Ascending aorta (tissue), 2 donors: ENCODE measurements at regions not wholly inside any gene's neighbourhood (a gene's known extent, or its start where the extent isn't known, plus 50 kb on each side); places are given as distances from the start of the nearest gene placed in this dataset.

Experiments used
- DNase-seq, 2 donors: peaks; one replicate each; pipeline ENCODE4 v3.0.0-alpha.2; 2019; ENCODE audit warnings: low spot score in 2 of 2
- H3K27ac ChIP-seq, 2 donors: fragments of 200-600 bp; sonication (generic); one replicate each; pipeline ENCODE4 v1.5.1; 2016 to 2017; ENCODE audit warnings: mild to moderate bottlenecking in 1 of 2
- H3K27me3 ChIP-seq: fragments of 200-600 bp; sonication (generic); one replicate; pipeline ENCODE4 v1.5.1; 2017
- H3K36me3 ChIP-seq, 2 donors: fragments of 200-600 bp; sonication (generic); one replicate each; pipeline ENCODE4 v1.5.1; 2016
- H3K4me1 ChIP-seq, 2 donors: fragments of 200-600 bp; sonication (generic); one replicate each; pipeline ENCODE4 v1.5.1; 2016 to 2017; ENCODE audit warnings: mild to moderate bottlenecking in 1 of 2
- H3K4me3 ChIP-seq, 2 donors: fragments of 200-600 bp; sonication (generic); one replicate each; pipeline ENCODE4 v1.5.1; 2016 to 2017; ENCODE audit warnings: mild to moderate bottlenecking in 1 of 2
- H3K9me3 ChIP-seq, 2 donors: fragments of 200-600 bp; sonication (generic); one replicate each; pipeline ENCODE4 v1.5.1; 2016
- intact Hi-C: fragments of 100-400 bp; cut with DNase I; formaldehyde crosslinking; loops from one replicate; pipeline ENCODE4 v1.15.1; 2023
- TF ChIP-seq, protein P1 (sequence below), 3 experiments: fragments of 200-600 bp in 2 of 3; fragments of 450-650 bp in 1 of 3; sonication (generic) in 2 of 3; IDR thresholded peaks; one replicate each; pipeline ENCODE4 v1.5.1; 2016 to 2019; ENCODE audit warnings: antibody characterized with exemption in 3 of 3, mild to moderate bottlenecking in 1 of 3, moderate library complexity in 1 of 3

DNA sequence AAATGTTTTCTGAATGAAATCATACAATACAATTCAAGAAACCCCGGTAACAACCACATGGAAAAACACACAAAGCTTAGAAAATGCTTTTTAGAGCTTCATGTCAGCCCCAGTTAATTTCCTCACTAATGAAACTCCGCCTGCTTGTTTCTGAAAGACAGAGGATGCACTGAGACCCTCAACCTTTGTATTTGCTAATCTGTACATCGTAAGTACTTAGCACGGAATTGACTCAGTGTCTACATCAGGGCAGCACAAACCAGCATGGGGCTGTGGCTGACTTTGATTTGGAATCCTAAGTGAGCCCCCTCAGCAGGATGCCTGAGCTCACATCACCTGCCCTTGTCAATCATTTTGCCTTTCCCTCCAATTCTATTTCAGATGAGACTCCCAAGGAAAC, 499.1 kb upstream of the MPDZ start:
- no peaks in the 10 kb centered on the region for H3K27me3 ChIP-seq
- no peak overlapping the region for H3K27ac ChIP-seq
- H3K4me3 ChIP-seq = no peak overlapping the region
- H3K9me3 ChIP-seq = no peaks in the 10 kb centered on the region
- no peaks in the 10 kb centered on the region for H3K36me3 ChIP-seq
- H3K4me1 ChIP-seq = no peaks in the 10 kb centered on the region
- TF ChIP-seq, protein P1, sequence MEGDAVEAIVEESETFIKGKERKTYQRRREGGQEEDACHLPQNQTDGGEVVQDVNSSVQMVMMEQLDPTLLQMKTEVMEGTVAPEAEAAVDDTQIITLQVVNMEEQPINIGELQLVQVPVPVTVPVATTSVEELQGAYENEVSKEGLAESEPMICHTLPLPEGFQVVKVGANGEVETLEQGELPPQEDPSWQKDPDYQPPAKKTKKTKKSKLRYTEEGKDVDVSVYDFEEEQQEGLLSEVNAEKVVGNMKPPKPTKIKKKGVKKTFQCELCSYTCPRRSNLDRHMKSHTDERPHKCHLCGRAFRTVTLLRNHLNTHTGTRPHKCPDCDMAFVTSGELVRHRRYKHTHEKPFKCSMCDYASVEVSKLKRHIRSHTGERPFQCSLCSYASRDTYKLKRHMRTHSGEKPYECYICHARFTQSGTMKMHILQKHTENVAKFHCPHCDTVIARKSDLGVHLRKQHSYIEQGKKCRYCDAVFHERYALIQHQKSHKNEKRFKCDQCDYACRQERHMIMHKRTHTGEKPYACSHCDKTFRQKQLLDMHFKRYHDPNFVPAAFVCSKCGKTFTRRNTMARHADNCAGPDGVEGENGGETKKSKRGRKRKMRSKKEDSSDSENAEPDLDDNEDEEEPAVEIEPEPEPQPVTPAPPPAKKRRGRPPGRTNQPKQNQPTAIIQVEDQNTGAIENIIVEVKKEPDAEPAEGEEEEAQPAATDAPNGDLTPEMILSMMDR (IDR thresholded peaks at IDR 0.05) = no peak
- DNase-seq = no peak
- intact Hi-C loops = no loop called here

DNA sequence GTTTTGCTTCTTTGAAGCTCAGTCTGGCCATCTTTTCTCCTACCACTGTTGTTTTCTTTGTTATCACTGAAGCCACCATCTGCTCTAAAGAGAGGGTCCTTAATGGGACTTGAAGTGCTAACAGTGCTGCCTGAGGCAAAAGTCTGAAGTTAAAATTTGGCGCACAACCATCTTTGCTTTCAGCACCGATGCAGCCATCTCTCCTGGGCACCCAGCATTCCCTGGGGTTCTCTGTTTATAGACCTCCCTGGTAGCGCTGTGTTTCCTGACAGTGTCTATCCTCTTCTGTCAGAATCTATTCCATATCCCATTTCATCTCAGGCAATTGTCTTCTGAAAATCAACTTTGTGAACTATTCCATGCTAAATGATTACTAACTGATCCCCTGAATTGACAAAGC, 491.5 kb upstream of the MPDZ start:
- TF ChIP-seq, protein P1 (IDR thresholded peaks at IDR 0.05) = no peak
- no peaks in the 10 kb centered on the region for H3K36me3 ChIP-seq
- H3K27ac ChIP-seq = no peak overlapping the region
- H3K27me3 ChIP-seq = no peaks in the 10 kb centered on the region
- intact Hi-C loops = no loop called here
- no peak overlapping the region for H3K4me3 ChIP-seq
- H3K4me1 ChIP-seq = no peaks in the 10 kb centered on the region
- no peak for DNase-seq
- H3K9me3 ChIP-seq = no peaks in the 10 kb centered on the region

DNA sequence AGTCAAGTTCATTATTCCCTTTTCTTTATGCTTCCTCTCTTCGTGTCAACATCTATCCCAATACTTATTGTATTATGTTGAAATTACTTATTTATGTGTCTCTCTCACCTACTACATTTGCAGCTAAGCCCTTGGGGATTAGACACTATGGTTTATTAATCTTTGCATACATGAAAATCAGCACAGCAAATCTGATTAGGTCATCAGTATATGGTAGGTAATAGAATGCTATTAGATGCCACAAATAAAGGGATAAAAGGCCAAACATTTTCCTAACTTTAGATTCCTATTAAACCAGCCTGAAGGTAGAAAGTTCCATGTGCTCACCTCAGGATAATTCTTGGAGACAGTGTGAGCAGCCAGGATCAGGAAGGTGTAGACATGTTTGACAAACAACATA, 490.1 kb upstream of the MPDZ start:
- intact Hi-C loops = no loop called here
- H3K27me3 ChIP-seq = no peaks in the 10 kb centered on the region

DNA sequence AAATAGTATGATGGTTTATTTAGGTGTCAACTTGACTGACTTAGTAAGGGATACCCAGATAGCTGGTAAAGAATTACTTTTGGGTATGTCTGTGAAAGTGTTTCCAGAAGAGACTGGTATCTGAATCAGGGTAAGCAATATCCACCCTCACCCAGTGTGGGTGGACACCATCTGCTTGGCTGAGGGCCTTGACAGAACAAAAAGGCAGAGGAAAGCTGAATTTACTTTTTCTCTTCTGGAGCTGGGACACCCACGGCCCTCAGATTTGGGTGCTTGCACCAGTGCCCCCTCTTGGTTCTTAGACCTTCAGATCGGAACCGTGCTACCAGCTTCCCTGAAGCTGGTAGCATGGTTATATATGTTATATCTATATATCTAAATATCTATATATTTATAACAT, 489.5 kb upstream of the MPDZ start:
- intact Hi-C loops = no loop called here
- no peaks in the 10 kb centered on the region for H3K9me3 ChIP-seq

More for the DNA sequence above, 490.1 kb upstream of the MPDZ start:
- no peak overlapping the region for H3K4me3 ChIP-seq
- no peaks in the 10 kb centered on the region for H3K36me3 ChIP-seq
- TF ChIP-seq, protein P1 (IDR thresholded peaks at IDR 0.05) = no peak
- no peak for DNase-seq
- no peaks in the 10 kb centered on the region for H3K9me3 ChIP-seq
- no peaks in the 10 kb centered on the region for H3K4me1 ChIP-seq
- H3K27ac ChIP-seq = no peak overlapping the region

DNA sequence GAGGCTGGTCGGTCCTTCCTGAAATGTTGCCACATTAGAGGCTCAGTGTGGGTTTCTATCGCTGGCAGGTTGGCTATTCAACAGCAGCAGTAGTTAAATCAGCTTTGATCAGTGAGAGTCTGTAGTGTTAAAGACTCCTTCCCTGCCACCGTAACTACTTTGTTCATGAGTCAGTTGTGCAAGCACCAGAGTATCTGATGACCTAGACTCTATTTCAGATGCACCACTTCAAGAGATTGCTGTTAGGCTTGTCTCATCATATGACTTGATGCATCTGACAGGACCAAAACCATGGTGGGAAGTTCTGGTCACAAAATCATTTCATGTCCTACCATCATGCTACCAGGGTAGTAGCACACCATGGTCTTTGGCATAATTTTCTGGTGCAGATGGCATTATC, 482.7 kb upstream of the MPDZ start:
- no peaks in the 10 kb centered on the region for H3K27me3 ChIP-seq
- H3K9me3 ChIP-seq = no peaks in the 10 kb centered on the region
- intact Hi-C loops = no loop called here
- no peak overlapping the region for H3K4me3 ChIP-seq
- no peaks in the 10 kb centered on the region for H3K36me3 ChIP-seq
- no peak overlapping the region for H3K27ac ChIP-seq
- no peaks in the 10 kb centered on the region for H3K4me1 ChIP-seq
- TF ChIP-seq, protein P1 (IDR thresholded peaks at IDR 0.05) = no peak
- no peak for DNase-seq

More for the DNA sequence above, 489.5 kb upstream of the MPDZ start:
- Histone ChIP-seq H3K27ac (no peak overlapping the region), H3K27me3 (no peaks in the 10 kb centered on the region), H3K36me3 (no peaks in the 10 kb centered on the region), H3K4me3 (no peak overlapping the region), H3K4me1 (no peaks in the 10 kb centered on the region)
- TF ChIP-seq, protein P1 (IDR thresholded peaks at IDR 0.05) = no peak
- no peak for DNase-seq

DNA sequence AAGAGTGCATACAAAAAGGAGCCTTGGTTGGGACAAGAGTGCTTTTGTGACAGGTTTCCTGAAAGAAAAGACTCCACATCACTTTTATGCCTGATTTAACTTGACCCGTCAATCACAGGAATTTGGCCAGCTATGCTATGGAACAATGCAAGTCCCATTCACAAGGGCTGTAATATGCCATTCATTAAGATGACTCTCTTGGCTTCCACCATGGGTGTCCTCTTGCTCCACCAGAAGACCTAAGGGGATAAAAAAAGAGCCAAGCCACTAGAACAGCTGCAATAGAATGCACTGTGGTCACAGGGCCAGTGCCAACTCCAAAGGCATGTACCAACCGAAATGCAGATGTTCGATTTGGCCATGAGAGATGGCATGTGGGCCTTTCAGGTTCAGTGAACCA, 480.1 kb upstream of the MPDZ start:
- H3K4me1 ChIP-seq = no peaks in the 10 kb centered on the region
- no peaks in the 10 kb centered on the region for H3K27me3 ChIP-seq
- no peaks in the 10 kb centered on the region for H3K36me3 ChIP-seq
- TF ChIP-seq, protein P1 (IDR thresholded peaks at IDR 0.05) = no peak
- H3K9me3 ChIP-seq = no peaks in the 10 kb centered on the region
- no peak overlapping the region for H3K4me3 ChIP-seq
- H3K27ac ChIP-seq = no peak overlapping the region
- intact Hi-C loops = no loop called here
- DNase-seq = no peak
